Smooth muscle cell (in vitro differentiated cells): ENCODE measurements at regions not wholly inside any gene's neighbourhood (a gene's known extent, or its start where the extent isn't known, plus 50 kb on each side); places are given as distances from the start of the nearest gene placed in this dataset.
"Not testable (repeated sequence)": the region's sequence is repeated elsewhere in the genome, so short reads cannot be mapped to it uniquely, and the experiment has no call there.

Experiments used
- DNase-seq: peaks from one replicate; lab custom pipeline; 2025; ENCODE audit not compliant: unreplicated experiment; lab: John Stamatoyannopoulos, UW
- H2AFZ ChIP-seq: fragments of 200-600 bp; sonication (generic); 2 replicates; pipeline ENCODE4 v1.6.0; 2016; ENCODE audit warnings: antibody characterized with exemption, low read depth, mild to moderate bottlenecking
- H3F3A ChIP-seq: fragments of 200-600 bp; sonication (generic); 2 replicates; pipeline ENCODE4 v1.6.0; 2017; ENCODE audit warnings: antibody characterized with exemption, low read depth
- H3K27ac ChIP-seq: fragments of 200-600 bp; sonication (generic); 2 replicates; pipeline ENCODE4 v1.5.1; 2016; ENCODE audit warnings: low read depth, mild to moderate bottlenecking
- H3K27me3 ChIP-seq: fragments of 200-600 bp; sonication (generic); 2 replicates; pipeline ENCODE4 v1.6.1; 2016; ENCODE audit warnings: low read depth, mild to moderate bottlenecking
- H3K36me3 ChIP-seq: fragments of 200-600 bp; sonication (generic); 2 replicates; pipeline ENCODE4 v1.5.1; 2016; ENCODE audit warnings: low read depth
- H3K4me1 ChIP-seq: fragments of 200-600 bp; sonication (generic); 2 replicates; pipeline ENCODE4 v1.5.1; 2016; ENCODE audit warnings: low read depth
- H3K4me2 ChIP-seq: fragments of 200-600 bp; sonication (generic); 2 replicates; pipeline ENCODE4 v1.6.0; 2016; ENCODE audit warnings: mild to moderate bottlenecking
- H3K4me3 ChIP-seq: fragments of 200-600 bp; sonication (generic); 2 replicates; pipeline ENCODE4 v1.5.1; 2016; ENCODE audit warnings: mild to moderate bottlenecking
- H3K79me2 ChIP-seq: fragments of 200-600 bp; sonication (generic); 2 replicates; pipeline ENCODE4 v1.6.0; 2016; ENCODE audit warnings: low read depth, mild to moderate bottlenecking
- H3K9ac ChIP-seq: fragments of 200-600 bp; sonication (generic); 2 replicates; pipeline ENCODE4 v1.6.0; 2016; ENCODE audit warnings: low read depth
- H3K9me3 ChIP-seq: fragments of 200-600 bp; sonication (generic); replicated peaks from 2 replicates; pipeline ENCODE4 v1.5.1; 2016; ENCODE audit warnings: low read depth
- H4K20me1 ChIP-seq: fragments of 200-600 bp; sonication (generic); 2 replicates; pipeline ENCODE4 v1.6.0; 2016; ENCODE audit warnings: low read depth
- WGBS: methylation state at CpG from one replicate; pipeline ENCODE4 v1.1.7; 2016; ENCODE audit warnings: low lambda C conversion rate; 5-methylcytosine and 5-hydroxymethylcytosine counted together
- TF ChIP-seq, protein P1 (sequence below): fragments of 200-600 bp; sonication (generic); IDR thresholded peaks from 2 replicates; pipeline ENCODE4 v1.5.1; 2017; ENCODE audit warnings: borderline replicate concordance, mild to moderate bottlenecking, antibody characterized with exemption; ENCODE audit not compliant: insufficient read depth, poor library complexity, severe bottlenecking

DNA sequence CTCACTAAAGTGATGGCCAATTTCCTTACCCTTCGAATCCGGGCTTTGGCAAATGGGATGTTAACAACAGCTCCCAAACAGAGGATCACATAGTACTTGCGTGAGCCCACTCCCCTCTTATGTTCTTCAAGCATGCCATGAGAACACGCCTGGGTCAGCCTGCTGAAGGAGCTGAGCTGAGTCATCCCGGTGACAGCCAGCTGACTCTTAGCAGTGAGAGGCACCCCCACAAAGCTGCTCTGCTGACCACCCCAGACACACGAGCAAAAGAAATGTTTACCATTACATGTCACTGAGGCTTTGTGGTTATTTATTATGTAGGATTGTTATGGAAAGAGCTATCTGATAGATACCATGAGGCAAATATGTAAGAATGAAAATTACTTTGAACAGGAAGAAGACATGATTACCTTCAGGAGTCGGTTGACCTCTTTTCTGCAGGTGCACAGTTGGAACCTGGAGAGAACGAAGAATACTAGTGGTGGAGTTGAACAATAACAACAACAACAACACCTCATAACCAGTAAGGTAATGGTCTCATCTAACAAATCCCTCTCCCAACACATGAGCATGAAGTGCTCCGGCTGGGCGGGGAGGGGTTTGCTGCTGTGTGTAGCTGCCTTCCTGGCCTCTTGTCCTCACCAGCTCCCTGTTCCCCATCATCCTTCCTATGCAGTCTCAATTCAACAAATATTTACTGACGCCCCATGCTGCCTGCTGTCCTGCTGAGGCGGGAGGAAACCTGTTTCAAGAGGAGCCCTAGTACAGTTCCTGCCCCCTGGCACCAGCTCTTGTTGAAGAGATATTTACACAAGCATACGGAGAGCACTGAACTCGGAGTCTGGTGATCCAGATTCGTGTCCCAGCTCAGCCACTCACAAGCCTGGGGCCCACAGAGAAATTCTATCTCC lies 69.4 kb upstream of the LHFPL2 start:
- Histone ChIP-seq H2AFZ (no peak overlapping the region), H3K36me3 (no peaks in the 10 kb centered on the region), H3K9ac (no peak overlapping the region), H3K27me3 (no peaks in the 10 kb centered on the region), H3K27ac (no peak overlapping the region), H3K9me3 (no peaks in the 10 kb centered on the region), H3F3A (no peaks in the 10 kb centered on the region), H3K79me2 (no peaks in the 10 kb centered on the region), H4K20me1 (no peaks in the 10 kb centered on the region), H3K4me3 (no peak overlapping the region), H3K4me2 (peak overlapping the region; percentile 25), H3K4me1 (peaks cover 12% of the 10 kb centered on the region)
- DNase-seq = no peak
- 72% methylated on average over 15 of the region's 15 CpGs for WGBS
- TF ChIP-seq, protein P1, sequence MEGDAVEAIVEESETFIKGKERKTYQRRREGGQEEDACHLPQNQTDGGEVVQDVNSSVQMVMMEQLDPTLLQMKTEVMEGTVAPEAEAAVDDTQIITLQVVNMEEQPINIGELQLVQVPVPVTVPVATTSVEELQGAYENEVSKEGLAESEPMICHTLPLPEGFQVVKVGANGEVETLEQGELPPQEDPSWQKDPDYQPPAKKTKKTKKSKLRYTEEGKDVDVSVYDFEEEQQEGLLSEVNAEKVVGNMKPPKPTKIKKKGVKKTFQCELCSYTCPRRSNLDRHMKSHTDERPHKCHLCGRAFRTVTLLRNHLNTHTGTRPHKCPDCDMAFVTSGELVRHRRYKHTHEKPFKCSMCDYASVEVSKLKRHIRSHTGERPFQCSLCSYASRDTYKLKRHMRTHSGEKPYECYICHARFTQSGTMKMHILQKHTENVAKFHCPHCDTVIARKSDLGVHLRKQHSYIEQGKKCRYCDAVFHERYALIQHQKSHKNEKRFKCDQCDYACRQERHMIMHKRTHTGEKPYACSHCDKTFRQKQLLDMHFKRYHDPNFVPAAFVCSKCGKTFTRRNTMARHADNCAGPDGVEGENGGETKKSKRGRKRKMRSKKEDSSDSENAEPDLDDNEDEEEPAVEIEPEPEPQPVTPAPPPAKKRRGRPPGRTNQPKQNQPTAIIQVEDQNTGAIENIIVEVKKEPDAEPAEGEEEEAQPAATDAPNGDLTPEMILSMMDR = no peak

GRCh38 chr5:78716206-78716605 lies 67.6 kb upstream of the LHFPL2 start:
- Histone ChIP-seq H3K4me1 (peaks cover 12% of the 10 kb centered on the region), H4K20me1 (no peaks in the 10 kb centered on the region), H2AFZ (no peak overlapping the region), H3K79me2 (no peaks in the 10 kb centered on the region), H3K27ac (no peak overlapping the region), H3K36me3 (no peaks in the 10 kb centered on the region), H3K4me3 (no peak overlapping the region), H3K4me2 (peak overlapping the region; percentile 0), H3F3A (no peaks in the 10 kb centered on the region), H3K27me3 (no peaks in the 10 kb centered on the region), H3K9ac (no peak overlapping the region), H3K9me3 (no peaks in the 10 kb centered on the region)
- no peak for DNase-seq
- WGBS = 18% methylated on average over 1 of the region's 1 CpG
- TF ChIP-seq, protein P1 = no peak

- WGBS = 97% methylated on average over 3 of the region's 3 CpGs
- H2AFZ ChIP-seq, H3K4me1 ChIP-seq, H3F3A ChIP-seq, H3K27me3 ChIP-seq, H3K36me3 ChIP-seq, H3K79me2 ChIP-seq, DNase-seq, H3K4me3 ChIP-seq, H3K9me3 ChIP-seq, H4K20me1 ChIP-seq, H3K4me2 ChIP-seq, H3K27ac ChIP-seq, H3K9ac ChIP-seq: not testable (repeated sequence)
Observed at GRCh38 chr5:78715351-78715750, 66.8 kb upstream of the LHFPL2 start.

GRCh38 chr5:78711670-78712069 lies 63.1 kb upstream of the LHFPL2 start:
- H3K36me3 ChIP-seq, H3K79me2 ChIP-seq, H2AFZ ChIP-seq, H3K4me2 ChIP-seq, H3K27ac ChIP-seq, DNase-seq, H3K9ac ChIP-seq, H3K4me1 ChIP-seq, H3K27me3 ChIP-seq, H3K4me3 ChIP-seq, H3F3A ChIP-seq, H4K20me1 ChIP-seq, H3K9me3 ChIP-seq: not testable (repeated sequence)

- not testable (repeated sequence) for H3K36me3 ChIP-seq, H2AFZ ChIP-seq
- WGBS = 94% methylated on average over 18 of the region's 18 CpGs
Observed at GRCh38 chr5:78709729-78710430, 61.3 kb upstream of the LHFPL2 start.

More at GRCh38 chr5:78709729-78710430, 61.3 kb upstream of the LHFPL2 start:
- H3K4me1 ChIP-seq, H3K4me3 ChIP-seq, H3K27ac ChIP-seq, H3F3A ChIP-seq, H4K20me1 ChIP-seq, H3K9me3 ChIP-seq, H3K9ac ChIP-seq, DNase-seq, H3K4me2 ChIP-seq, H3K79me2 ChIP-seq, H3K27me3 ChIP-seq: not testable (repeated sequence)
